CD4-positive, alpha-beta T cell treated with Interleukin-1 beta for 1 hour (primary cell): ENCODE measurements at regions not wholly inside any gene's neighbourhood (a gene's known extent, or its start where the extent isn't known, plus 50 kb on each side); places are given as distances from the start of the nearest gene placed in this dataset.
"Not testable (repeated sequence)": the region's sequence is repeated elsewhere in the genome, so short reads cannot be mapped to it uniquely, and the experiment has no call there.

ENCODE experiments used
- DNase-seq, 2 donors: peaks; one replicate each; pipeline ENCODE4 v3.0.0-alpha.2; 2020 to 2022

GRCh38 chr2:11877764-11878163 is 131.3 kb downstream of the LPIN1 start:
- no peak for DNase-seq

- not testable (repeated sequence) for DNase-seq
Observed at GRCh38 chr2:11885253-11885652, 138.8 kb downstream of the LPIN1 start.

DNA sequence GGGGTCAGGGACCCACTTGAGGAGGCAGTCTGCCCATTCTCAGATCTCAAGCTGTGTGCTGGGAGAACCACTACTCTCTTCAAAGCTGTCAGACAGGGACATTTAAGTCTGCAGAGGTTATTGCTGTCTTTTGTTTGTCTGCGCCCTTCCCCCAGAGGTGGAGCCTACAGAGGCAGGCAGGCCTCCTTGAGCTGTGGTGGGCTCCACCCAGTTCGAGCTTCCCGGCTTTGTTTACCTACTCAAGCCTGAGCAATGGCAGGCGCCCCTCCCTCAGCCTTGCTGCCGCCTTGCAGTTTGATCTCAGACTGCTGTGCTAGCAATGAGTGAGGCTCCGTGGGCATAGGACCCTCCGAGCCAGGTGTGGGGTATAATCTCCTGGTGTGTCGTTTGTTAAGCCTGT is 140.5 kb downstream of the LPIN1 start:
- not testable (repeated sequence) for DNase-seq

GRCh38 chr2:11889101-11889850 is 142.8 kb downstream of the LPIN1 start:
- no peak for DNase-seq

DNA sequence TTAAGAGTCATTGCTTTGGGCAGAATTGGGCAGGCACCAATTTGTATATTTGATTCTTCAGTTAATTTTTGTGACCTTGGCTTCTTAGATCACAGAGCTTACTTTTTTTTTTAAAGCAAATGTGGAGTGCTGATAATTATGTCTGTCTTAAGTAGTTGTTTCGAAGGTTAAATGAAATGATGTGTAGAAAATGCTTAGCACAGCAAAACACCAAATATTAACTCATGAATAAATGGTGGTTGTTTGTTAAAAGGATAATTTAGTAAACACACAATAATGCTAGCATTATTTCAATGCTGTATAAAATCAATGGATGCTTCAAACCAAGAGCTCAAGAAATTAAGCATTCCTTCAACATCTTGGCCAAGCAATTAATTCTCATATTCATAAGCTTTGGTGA is 143.4 kb downstream of the LPIN1 start:
- DNase-seq: no peak

GRCh38 chr2:11891028-11891427 is 144.6 kb downstream of the LPIN1 start:
- DNase-seq: no peak

DNA sequence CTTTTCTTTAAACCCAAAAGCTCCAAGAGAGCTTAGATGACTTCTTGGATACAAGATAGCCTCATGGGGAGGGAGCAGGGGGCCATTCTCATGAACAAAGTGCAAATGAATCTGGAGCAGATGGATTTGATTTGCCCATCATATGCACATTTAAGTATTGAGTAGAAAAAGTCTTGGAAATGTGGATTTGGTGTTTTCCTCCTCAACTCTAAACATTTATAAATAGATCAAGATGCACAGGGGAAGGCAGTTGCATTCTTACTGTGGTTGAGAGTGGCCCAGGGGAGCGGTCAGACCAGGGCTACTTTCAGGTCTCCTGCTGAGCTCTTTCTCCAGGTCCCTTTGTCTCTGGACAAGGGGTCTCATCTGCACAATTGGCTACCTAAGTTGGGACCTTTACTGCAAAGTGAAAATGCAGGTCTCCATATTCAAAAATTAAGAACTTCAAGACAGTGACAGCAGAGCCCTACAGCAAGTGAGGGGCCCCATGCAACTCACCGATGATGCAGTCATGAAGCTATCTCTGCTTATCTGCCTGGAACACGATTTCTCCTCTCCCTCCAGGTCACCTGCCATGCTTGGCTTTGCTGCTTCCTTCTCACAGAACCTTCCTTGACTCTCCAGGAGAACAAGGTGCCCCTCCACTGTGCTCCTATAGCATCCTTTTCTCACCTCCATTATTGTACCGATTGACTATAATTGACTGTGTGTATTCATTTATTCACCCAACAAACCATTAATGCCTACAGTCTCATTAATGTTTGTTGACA is 145.4 kb downstream of the LPIN1 start:
- no peak for DNase-seq

- no peak for DNase-seq
Observed at GRCh38 chr2:11896386-11896785, 150.0 kb downstream of the LPIN1 start.

DNA sequence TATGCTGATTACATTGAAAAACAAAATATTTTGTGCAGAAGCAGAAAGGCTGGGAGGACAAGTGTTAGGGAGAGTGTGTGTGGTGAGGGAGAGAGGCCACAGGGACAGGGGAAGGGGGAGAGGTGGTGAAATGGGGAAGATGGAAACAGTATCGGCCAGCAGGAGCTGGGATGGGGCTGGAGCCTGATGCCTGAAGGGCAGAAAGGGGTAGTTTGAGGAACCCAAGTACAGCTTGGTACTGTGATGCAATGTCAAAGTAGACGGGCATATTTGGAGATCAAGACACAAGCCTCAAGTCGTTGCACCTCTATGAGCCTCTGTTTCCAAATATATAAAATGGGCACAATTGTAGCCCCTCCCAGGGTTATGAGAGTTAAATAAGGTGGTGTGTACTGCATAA is 152.1 kb downstream of the LPIN1 start:
- peak in 1 of 2 donors; percentile 1 for DNase-seq

GRCh38 chr2:11899264-11899818 is 152.9 kb downstream of the LPIN1 start:
- no peak for DNase-seq

DNA sequence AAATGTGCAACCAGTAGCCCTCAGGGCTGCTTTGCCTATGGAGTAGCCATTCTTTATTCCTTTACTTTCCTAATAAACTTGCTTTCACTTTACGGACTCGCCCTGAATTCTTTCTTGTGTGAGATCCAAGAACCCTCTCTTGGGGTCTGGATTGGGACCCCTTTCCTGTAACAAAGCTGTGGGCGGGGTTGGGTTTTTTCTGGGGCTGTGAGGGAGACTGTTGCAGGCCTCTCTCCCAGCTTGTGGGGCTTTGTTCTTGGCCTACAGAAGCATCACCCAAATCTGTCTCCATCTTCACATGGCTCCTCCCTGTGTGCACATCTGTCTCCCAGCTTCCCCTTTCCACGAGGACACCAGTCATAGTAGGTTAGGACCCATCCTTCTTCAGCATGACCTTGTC is 154.5 kb downstream of the LPIN1 start:
- DNase-seq: peak in 1 of 2 donors; percentile 5

DNA sequence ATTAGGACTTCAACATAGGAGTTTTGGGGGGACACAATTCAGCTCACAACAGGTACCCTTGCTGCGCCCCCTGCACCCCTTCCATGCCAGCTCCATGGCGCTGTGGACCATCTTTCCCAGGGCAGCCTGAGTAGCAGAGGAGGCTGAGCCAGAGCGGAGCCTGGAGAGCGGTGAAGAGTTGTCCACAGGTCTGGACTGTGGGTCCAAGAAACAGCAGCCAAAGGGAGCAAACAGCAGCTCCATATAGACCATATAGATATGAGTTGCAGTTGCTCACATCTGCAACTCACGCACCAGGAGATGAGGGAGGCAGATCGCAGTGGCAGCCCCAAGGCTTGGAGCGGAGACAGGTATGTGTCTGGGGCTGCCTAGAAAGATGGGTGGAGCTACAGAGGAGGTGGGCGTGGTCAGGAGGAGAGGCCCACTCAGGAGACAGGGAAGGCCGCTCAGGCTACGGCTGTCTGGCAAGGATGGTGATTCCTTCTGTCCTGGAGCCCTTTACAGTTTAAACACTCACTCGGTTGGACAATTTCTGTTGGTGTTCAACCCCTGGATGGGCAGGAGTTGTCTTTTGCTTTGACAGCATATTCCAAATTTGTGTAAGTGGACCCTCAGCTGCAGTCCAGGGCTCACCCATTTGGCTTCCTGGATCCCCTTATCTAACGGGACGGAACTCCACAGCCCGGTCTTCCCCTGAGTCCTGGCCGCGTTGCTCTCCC is 155.1 kb downstream of the LPIN1 start:
- no peak for DNase-seq

GRCh38 chr2:11903085-11903606 is 156.7 kb downstream of the LPIN1 start:
- peak in 1 of 2 donors; percentile 33 for DNase-seq

GRCh38 chr2:11904029-11904428 is 157.6 kb downstream of the LPIN1 start:
- DNase-seq: peak in 1 of 2 donors; percentile 51

GRCh38 chr2:11904941-11905340 is 158.5 kb downstream of the LPIN1 start:
- DNase-seq: no peak

DNA sequence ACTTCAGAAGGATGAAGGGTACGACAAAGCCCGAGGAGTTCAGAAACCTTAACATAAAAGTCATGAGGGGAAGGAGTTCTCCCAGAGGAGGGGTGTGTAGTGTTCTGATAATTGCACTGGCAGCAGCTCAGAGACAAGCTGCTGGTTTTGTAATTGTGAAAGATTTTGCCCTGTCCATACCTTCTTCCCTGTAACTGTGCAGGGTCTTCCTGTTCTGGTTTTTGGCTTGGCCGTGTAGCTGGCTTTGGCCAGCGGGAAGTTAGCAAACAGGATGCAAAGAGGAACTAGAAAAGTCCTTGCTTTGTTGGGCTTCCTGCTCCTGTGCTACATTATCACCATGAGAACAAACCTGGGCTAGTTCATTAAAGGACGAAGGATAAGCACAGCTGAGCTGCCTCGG is 160.8 kb downstream of the LPIN1 start:
- DNase-seq: peak in 1 of 2 donors; percentile 43

DNA sequence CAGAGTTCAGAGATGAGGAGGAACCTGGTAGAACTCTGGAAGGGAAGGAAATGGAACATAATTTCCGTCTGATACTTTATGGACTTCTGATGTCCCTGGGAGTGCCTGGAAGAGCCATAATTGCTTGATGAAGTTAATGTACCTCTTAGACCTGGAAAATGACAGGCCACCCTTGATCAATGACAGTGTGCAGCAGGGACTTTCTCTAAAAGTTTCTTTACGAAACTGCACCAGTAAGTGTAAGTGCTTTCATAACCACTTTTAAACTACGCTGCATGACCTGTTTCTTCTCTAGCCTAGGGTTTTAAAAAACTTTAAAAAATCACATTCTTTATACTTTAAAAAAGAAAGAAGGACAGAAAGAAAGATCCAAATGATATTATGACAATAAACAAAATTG is 164.5 kb downstream of the LPIN1 start:
- no peak for DNase-seq

GRCh38 chr2:11912980-11913379 is 166.5 kb downstream of the LPIN1 start:
- DNase-seq: no peak

DNA sequence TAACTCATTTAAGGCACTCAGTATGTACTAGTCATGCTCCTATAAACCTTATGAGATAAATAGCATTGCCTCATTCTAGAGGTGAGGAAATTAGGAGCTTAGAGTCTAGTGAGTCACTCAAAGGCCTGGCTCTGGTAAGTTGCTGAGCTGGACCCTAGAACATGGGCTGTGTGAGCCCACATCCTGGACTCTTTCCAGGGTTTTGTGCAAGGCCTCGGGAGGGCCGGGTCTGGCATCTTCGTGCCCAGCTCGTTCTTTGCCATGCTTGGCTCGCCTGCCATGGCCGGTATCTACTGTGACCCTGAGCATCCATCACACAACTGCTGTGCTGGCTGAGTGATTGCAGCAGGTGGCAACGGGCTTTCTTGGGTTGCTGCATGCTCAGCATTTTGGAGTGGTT is 168.0 kb downstream of the LPIN1 start:
- no peak for DNase-seq

- DNase-seq: no peak
Observed at GRCh38 chr2:11915650-11916049, 169.2 kb downstream of the LPIN1 start.

DNA sequence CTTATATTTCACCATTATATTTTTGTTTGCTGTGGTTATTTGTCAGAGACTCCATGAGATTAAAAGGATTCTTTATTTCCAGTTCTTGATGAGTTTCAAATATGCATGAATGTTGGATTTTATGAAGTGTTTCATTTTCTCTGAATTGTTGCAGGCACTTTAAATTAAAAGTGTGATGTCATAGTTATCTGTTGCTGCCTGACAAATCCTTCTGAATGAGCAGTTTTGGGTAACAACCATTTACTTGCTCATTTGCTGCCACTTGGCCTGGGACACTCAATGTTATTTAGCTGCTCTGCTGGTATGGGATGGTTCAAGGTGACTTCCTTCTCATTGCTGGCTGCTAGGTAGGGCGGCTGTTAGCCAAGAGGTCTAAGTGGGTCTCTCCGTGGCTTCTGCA is 173.5 kb downstream of the LPIN1 start:
- DNase-seq: no peak

DNA sequence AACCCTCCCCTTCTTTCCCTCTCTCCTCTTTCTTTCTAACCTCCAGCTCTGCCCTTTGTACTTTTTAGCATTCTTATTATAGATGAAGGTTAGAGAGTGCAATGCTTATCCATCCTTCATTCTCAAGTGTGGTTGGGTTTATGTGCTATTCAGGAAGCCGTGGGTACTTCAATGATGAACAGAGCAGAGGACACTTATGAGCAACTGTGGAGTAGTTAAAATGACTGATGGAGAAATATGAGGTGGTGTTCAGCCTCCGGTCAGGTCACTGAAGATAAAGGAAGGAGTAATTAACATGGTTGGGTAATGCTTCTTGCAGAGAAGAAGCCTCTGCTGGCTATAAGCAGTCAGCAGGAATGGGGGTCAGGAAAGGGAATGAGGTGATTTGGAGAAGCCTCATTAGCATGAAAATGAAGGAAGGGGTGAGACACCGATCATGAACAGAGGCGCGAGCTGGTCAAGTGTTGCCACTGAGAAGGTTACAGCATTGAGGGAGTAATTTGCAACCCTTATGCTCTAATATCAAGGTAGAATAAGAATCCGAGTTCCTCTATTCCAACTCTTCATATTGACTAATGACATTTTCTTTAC is 174.7 kb downstream of the LPIN1 start:
- no peak for DNase-seq

GRCh38 chr2:11922294-11922693 is 175.9 kb downstream of the LPIN1 start:
- no peak for DNase-seq
